H9 (cell line): ENCODE measurements at regions not wholly inside any gene's neighbourhood (a gene's known extent, or its start where the extent isn't known, plus 50 kb on each side); places are given as distances from the start of the nearest gene placed in this dataset.

Experiments
- DNase-seq: peaks from one replicate; pipeline ENCODE4 v3.0.0-alpha.2; 2017
- H2AFZ ChIP-seq: one replicate; pipeline ENCODE4 v1.6.1; 2013; ENCODE audit warnings: mild to moderate bottlenecking, low read length, control low read depth, moderate library complexity
- H2AK5ac ChIP-seq: 2 replicates; pipeline ENCODE4 v1.6.1; 2013; ENCODE audit warnings: low read length, control low read depth, mixed read lengths; ENCODE audit not compliant: insufficient read length
- H2BK120ac ChIP-seq: one replicate; pipeline ENCODE4 v1.6.1; 2013; ENCODE audit warnings: low read depth, mild to moderate bottlenecking, low read length, control low read depth, inconsistent platforms; ENCODE audit not compliant: poor library complexity, severe bottlenecking
- H2BK12ac ChIP-seq: 2 replicates; pipeline ENCODE4 v1.6.1; 2013; ENCODE audit warnings: low read length, control low read depth, mixed read lengths, low read depth; ENCODE audit not compliant: insufficient read length
- H2BK15ac ChIP-seq: 2 replicates; pipeline ENCODE4 v1.6.1; 2013; ENCODE audit warnings: low read depth, low read length, control low read depth
- H2BK20ac ChIP-seq: one replicate; pipeline ENCODE4 v1.6.1; 2013; ENCODE audit warnings: low read depth, mild to moderate bottlenecking, low read length, control low read depth, inconsistent platforms; ENCODE audit not compliant: poor library complexity, severe bottlenecking
- H2BK5ac ChIP-seq: 2 replicates; pipeline ENCODE4 v1.6.1; 2013; ENCODE audit warnings: low read length, control low read depth, mixed read lengths; ENCODE audit not compliant: insufficient read length
- H3K14ac ChIP-seq: 2 replicates; pipeline ENCODE4 v1.6.1; 2013; ENCODE audit warnings: low read length, control low read depth; ENCODE audit not compliant: insufficient read depth
- H3K18ac ChIP-seq: 2 replicates; pipeline ENCODE4 v1.6.1; 2013; ENCODE audit warnings: low read depth, mild to moderate bottlenecking, mixed read lengths, low read length, control low read depth; ENCODE audit not compliant: insufficient read length
- H3K23ac ChIP-seq: 2 replicates; pipeline ENCODE4 v1.6.1; 2013; ENCODE audit warnings: low read length, control low read depth, mixed read lengths, low read depth; ENCODE audit not compliant: insufficient read length
- H3K23me2 ChIP-seq: 2 replicates; pipeline ENCODE4 v1.6.1; 2013; ENCODE audit warnings: low read depth, mild to moderate bottlenecking, mixed read lengths, low read length, control low read depth; ENCODE audit not compliant: insufficient read length, poor library complexity, severe bottlenecking
- H3K27ac ChIP-seq: 2 replicates; pipeline ENCODE4 v1.5.1; 2013; ENCODE audit warnings: low read length, control low read depth, mixed read lengths, low read depth; ENCODE audit not compliant: insufficient read length
- H3K27me3 ChIP-seq: 2 replicates; pipeline ENCODE4 v1.6.1; 2013; ENCODE audit warnings: low read length, control low read depth, inconsistent platforms; ENCODE audit not compliant: insufficient read depth
- H3K4ac ChIP-seq: 2 replicates; pipeline ENCODE4 v1.6.1; 2013; ENCODE audit warnings: low read depth, mild to moderate bottlenecking, control low read depth, inconsistent platforms, low read length, moderate library complexity
- H3K4me1 ChIP-seq: 2 replicates; pipeline ENCODE4 v1.6.1; 2013; ENCODE audit warnings: low read length, control low read depth, inconsistent platforms; ENCODE audit not compliant: insufficient read depth
- H3K4me2 ChIP-seq: 2 replicates; pipeline ENCODE4 v1.6.1; 2013; ENCODE audit warnings: low read length, control low read depth, mixed read lengths; ENCODE audit not compliant: insufficient read length, insufficient read depth
- H3K56ac ChIP-seq: 2 replicates; pipeline ENCODE4 v1.6.1; 2013; ENCODE audit warnings: low read depth, mild to moderate bottlenecking, mixed read lengths, low read length, control low read depth; ENCODE audit not compliant: insufficient read length
- H3K79me1 ChIP-seq: 2 replicates; pipeline ENCODE4 v1.6.1; 2013; ENCODE audit warnings: low read depth, mild to moderate bottlenecking, moderate library complexity, low read length, control low read depth, inconsistent platforms; ENCODE audit not compliant: insufficient read depth, poor library complexity, severe bottlenecking
- H3K79me2 ChIP-seq: 2 replicates; pipeline ENCODE4 v1.6.1; 2013; ENCODE audit warnings: low read length, control low read depth, inconsistent platforms; ENCODE audit not compliant: insufficient read depth
- H3K9ac ChIP-seq: 2 replicates; pipeline ENCODE4 v1.6.1; 2013; ENCODE audit warnings: low read length, control low read depth, mixed read lengths; ENCODE audit not compliant: insufficient read length; ENCODE audit errors: extremely low read depth
- H3K9me3 ChIP-seq: one replicate; pipeline ENCODE4 v1.6.1; 2013; ENCODE audit warnings: low read depth, low read length, inconsistent platforms; ENCODE audit not compliant: control insufficient read depth
- H3T11ph ChIP-seq: one replicate; pipeline ENCODE4 v1.6.1; 2013; ENCODE audit warnings: mild to moderate bottlenecking, low read length, control low read depth, inconsistent platforms
- H4K20me1 ChIP-seq: one replicate; pipeline ENCODE4 v1.6.1; 2013; ENCODE audit not compliant: control insufficient read depth, insufficient read length, insufficient read depth
- H4K5ac ChIP-seq: 2 replicates; pipeline ENCODE4 v1.6.1; 2013; ENCODE audit warnings: low read depth, mild to moderate bottlenecking, mixed read lengths, low read length, control low read depth; ENCODE audit not compliant: insufficient read length
- H4K8ac ChIP-seq: replicated peaks from 2 replicates; pipeline ENCODE4 v1.6.1; 2013; ENCODE audit warnings: low read length, control low read depth, mixed read lengths, low read depth; ENCODE audit not compliant: insufficient read length
- H4K91ac ChIP-seq: 2 replicates; pipeline ENCODE4 v1.6.1; 2013; ENCODE audit warnings: low read depth, mild to moderate bottlenecking, moderate library complexity, mixed read lengths, low read length, control low read depth; ENCODE audit not compliant: insufficient read length
- H3K27ac Mint-ChIP-seq, 3 experiments: 2 replicates in 2 of 3; 3 replicates in 1 of 3; pipeline ENCODE4 v1.8.0; 2020 to 2021; ENCODE audit warnings: mixed read lengths in 3 of 3, mild to moderate bottlenecking in 1 of 3, moderate library complexity in 1 of 3
- H3K27me3 Mint-ChIP-seq: 2 replicates; pipeline ENCODE4 v1.8.0; 2021; ENCODE audit warnings: low read depth, mild to moderate bottlenecking, moderate library complexity, mixed read lengths
- H3K36me3 Mint-ChIP-seq, 3 experiments: 2 replicates in 2 of 3; 3 replicates in 1 of 3; pipeline ENCODE4 v1.8.0; 2020 to 2021; ENCODE audit warnings: low read depth in 3 of 3, mixed read lengths in 3 of 3; ENCODE audit not compliant: insufficient read depth in 1 of 3
- H3K4me1 Mint-ChIP-seq, 2 experiments: 2 replicates each; pipeline ENCODE4 v1.8.0; 2020; ENCODE audit warnings: mixed read lengths in 2 of 2
- H3K4me3 Mint-ChIP-seq, 2 experiments: 2 replicates in 1 of 2; 3 replicates in 1 of 2; pipeline ENCODE4 v1.8.0; 2020 to 2021; ENCODE audit warnings: mild to moderate bottlenecking in 2 of 2, mixed read lengths in 2 of 2, moderate library complexity in 1 of 2
- H3K9me3 Mint-ChIP-seq, 2 experiments: 2 replicates in 1 of 2; 3 replicates in 1 of 2; pipeline ENCODE4 v1.8.0; 2020; ENCODE audit warnings: mild to moderate bottlenecking in 2 of 2, mixed read lengths in 2 of 2, moderate library complexity in 1 of 2
- CTCF ChIP-seq: fragments of 200-600 bp; sonication (generic); conservative IDR thresholded peaks from 3 replicates; pipeline ENCODE4 v1.8.0; 2021; ENCODE audit warnings: antibody characterized with exemption, mild to moderate bottlenecking
- WGBS: extraction: QIAGEN DNeasy Blood & Tissue Kit; methylation state at CpG from one replicate; pipeline ENCODE4 v1.1.7; 2013; ENCODE audit warnings: missing lambda C conversion rate, low lambda C conversion rate, mixed read lengths; ENCODE audit not compliant: insufficient read length; ENCODE audit errors: extremely low coverage; 5-methylcytosine and 5-hydroxymethylcytosine counted together

GRCh38 chr18:72427721-72428120 is 116.4 kb downstream of the CBLN2 start:
- Histone ChIP-seq H3K79me2 (no peaks in the 10 kb centered on the region), H3K18ac (no peak overlapping the region), H3K14ac (no peak overlapping the region), H2BK120ac (no peak overlapping the region), H2BK12ac (no peak overlapping the region), H3K23ac (no peak overlapping the region), H2BK20ac (no peak overlapping the region), H2BK5ac (no peak overlapping the region), H3K4me2 (no peak overlapping the region), H3K79me1 (no peaks in the 10 kb centered on the region), H4K20me1 (no peaks in the 10 kb centered on the region), H4K91ac (no peak overlapping the region), H3K27me3 (no peaks in the 10 kb centered on the region), H3K4me1 (no peaks in the 10 kb centered on the region), H3T11ph (no peak overlapping the region), H4K8ac (no peak overlapping the region), H2AFZ (no peak overlapping the region), H2BK15ac (no peak overlapping the region), H3K4ac (no peak overlapping the region), H3K23me2 (no peaks in the 10 kb centered on the region), H2AK5ac (no peak overlapping the region), H3K27ac (no peak overlapping the region), H3K9me3 (no peaks in the 10 kb centered on the region), H4K5ac (no peak overlapping the region), H3K9ac (no peak overlapping the region), H3K56ac (no peak overlapping the region)
- Mint-ChIP-seq H3K36me3 (no peaks in the 10 kb centered on the region), H3K9me3 (peaks cover 0 to 3% of the 10 kb centered on the region in 2 experiments; a peak in 2 of 5 replicates), H3K4me1 (no peaks in the 10 kb centered on the region), H3K4me3 (no peak overlapping the region), H3K27ac (no peak overlapping the region), H3K27me3 (peaks cover 54% of the 10 kb centered on the region)
- WGBS, result no CpG with 5 or more reads among the region's 2 CpGs
- TF ChIP-seq CTCF, result no peak
- DNase-seq, result no peak
